ENCODE measurements at regions not wholly inside any gene's neighbourhood (a gene's known extent, or its start where the extent isn't known, plus 50 kb on each side); places are given as distances from the start of the nearest gene placed in this dataset.

DNA sequence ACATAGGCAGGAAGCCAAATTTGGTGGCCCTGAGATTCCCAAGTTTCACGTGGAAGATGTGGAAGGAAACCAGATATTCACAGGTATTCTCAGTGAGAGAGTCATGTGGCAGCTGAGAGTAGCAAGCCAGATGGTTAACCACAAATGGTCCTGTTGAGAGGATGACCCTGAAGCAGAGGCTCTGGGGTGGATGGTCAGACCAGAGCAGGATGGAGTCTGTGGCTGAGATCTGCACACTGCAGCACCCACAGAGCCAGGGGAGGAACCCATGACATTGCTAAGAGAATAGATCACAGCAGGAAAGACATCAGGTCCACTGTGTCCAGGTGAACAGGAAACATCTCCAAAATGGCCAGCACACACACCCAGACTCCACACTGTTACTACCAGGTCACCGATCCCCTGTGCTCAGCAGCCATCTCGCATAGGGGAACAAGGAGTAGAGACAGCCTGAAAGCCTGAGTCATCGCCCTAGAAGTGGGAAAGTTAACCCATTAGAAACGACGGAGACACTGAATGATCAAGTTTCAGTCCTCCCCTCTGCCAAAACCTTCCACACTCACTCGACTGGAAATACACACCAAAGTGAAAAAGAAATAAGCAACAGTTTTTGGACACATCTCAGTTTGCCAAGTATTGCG lies 160.0 kb downstream of the RBM26 start:
- Histone ChIP-seq H3K27ac (ENCODE audit: low read depth, low read length, poor library complexity, severe bottlenecking) (no peak overlapping the region), H3K4me2 (ENCODE audit: low read length) (no peak overlapping the region), H3K4me3 (ENCODE audit: low read depth, low read length, poor library complexity, severe bottlenecking) (no peak overlapping the region), H3K9me2 (ENCODE audit: insufficient read depth, low read length) (no peaks in the 10 kb centered on the region), H3K4me1 (ENCODE audit: insufficient read depth, low read length, poor library complexity, severe bottlenecking) (no peaks in the 10 kb centered on the region), H2AFZ (ENCODE audit: low read length) (no peak overlapping the region), H3K79me2 (ENCODE audit: insufficient read depth, low read depth, low read length) (no peaks in the 10 kb centered on the region), H4K20me1 (ENCODE audit: insufficient read depth, low read length) (no peaks in the 10 kb centered on the region), H3K36me3 (ENCODE audit: insufficient read depth, low read length) (no peaks in the 10 kb centered on the region), H3K9me3 (ENCODE audit: low read length) (no peaks in the 10 kb centered on the region)
- no peak for DNase-seq (ENCODE audit: low spot score)
- POLR2A ChIA-PET, result no interaction called here
- CTCF ChIA-PET (ENCODE audit: unreplicated experiment), result no interaction called here
- no TSS peak for BruUV-seq (replicated peaks)
- intact Hi-C loops (cut with micrococcal nuclease; ENCODE audit: unreplicated experiment), result no loop called here
- no peak for TF ChIP-seq EZH2phosphoT487 (IDR thresholded peaks at IDR 0.05; ENCODE audit: borderline replicate concordance, low read depth, low read length)
- TF ChIP-seq CTCF (conservative IDR thresholded peaks at IDR 0.05; ENCODE audit: low read length), result no peak

GRCh38 chr13:79241697-79242096 lies 164.4 kb downstream of the RBM26 start:
- Histone ChIP-seq H3K4me1 (ENCODE audit: insufficient read depth, low read length, poor library complexity, severe bottlenecking) (no peaks in the 10 kb centered on the region), H2AFZ (ENCODE audit: low read length) (no peak overlapping the region), H3K4me3 (ENCODE audit: low read depth, low read length, poor library complexity, severe bottlenecking) (no peak overlapping the region), H3K79me2 (ENCODE audit: insufficient read depth, low read depth, low read length) (no peaks in the 10 kb centered on the region), H3K27ac (ENCODE audit: low read depth, low read length, poor library complexity, severe bottlenecking) (no peak overlapping the region), H3K36me3 (ENCODE audit: insufficient read depth, low read length) (no peaks in the 10 kb centered on the region), H3K9me2 (ENCODE audit: insufficient read depth, low read length) (no peaks in the 10 kb centered on the region), H4K20me1 (ENCODE audit: insufficient read depth, low read length) (no peaks in the 10 kb centered on the region), H3K4me2 (ENCODE audit: low read length) (no peak overlapping the region), H3K9me3 (ENCODE audit: low read length) (no peaks in the 10 kb centered on the region)
- ChIA-PET POLR2A (no interaction called here), CTCF (ENCODE audit: unreplicated experiment) (interaction anchor here (1.6 kb wide), 1 partner anchor 9 kb away, joined by 4 read pairs; no protein-coding TSS in a partner anchor)
- no peak for DNase-seq (ENCODE audit: low spot score)
- no peak for TF ChIP-seq EZH2phosphoT487 (IDR thresholded peaks at IDR 0.05; ENCODE audit: borderline replicate concordance, low read depth, low read length)
- TF ChIP-seq CTCF (conservative IDR thresholded peaks at IDR 0.05; ENCODE audit: low read length), result no peak
- BruUV-seq (replicated peaks), result no TSS peak
- intact Hi-C loops (cut with micrococcal nuclease; ENCODE audit: unreplicated experiment), result no loop called here

DNA sequence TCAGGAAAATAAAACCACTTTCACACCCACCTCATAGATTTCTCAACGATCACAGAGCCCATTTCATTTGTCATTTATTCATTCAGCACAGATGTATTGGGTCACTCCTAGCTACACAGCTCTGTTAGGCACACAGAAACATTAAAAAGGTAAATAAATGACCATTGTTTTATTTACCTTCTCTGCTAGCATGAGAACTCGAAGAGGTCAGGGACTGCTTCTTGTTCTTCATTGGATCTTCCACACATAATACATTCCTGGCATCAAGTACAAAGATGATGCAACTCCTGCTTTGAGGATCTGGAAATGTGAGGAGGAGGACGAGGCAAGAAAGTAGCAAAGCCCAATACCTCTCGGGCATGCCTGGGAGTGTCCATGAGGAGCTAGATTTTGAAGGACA lies 168.1 kb downstream of the RBM26 start:
- H3K27ac ChIP-seq (ENCODE audit: low read depth, low read length, poor library complexity, severe bottlenecking), result no peak overlapping the region
- no peaks in the 10 kb centered on the region for H3K4me1 ChIP-seq (ENCODE audit: insufficient read depth, low read length, poor library complexity, severe bottlenecking)
- CTCF ChIA-PET (ENCODE audit: unreplicated experiment), result no interaction called here
- H3K9me2 ChIP-seq (ENCODE audit: insufficient read depth, low read length), result no peaks in the 10 kb centered on the region
- H3K9me3 ChIP-seq (ENCODE audit: low read length), result no peaks in the 10 kb centered on the region
- no peaks in the 10 kb centered on the region for H4K20me1 ChIP-seq (ENCODE audit: insufficient read depth, low read length)
- no peak overlapping the region for H2AFZ ChIP-seq (ENCODE audit: low read length)
- no peaks in the 10 kb centered on the region for H3K79me2 ChIP-seq (ENCODE audit: insufficient read depth, low read depth, low read length)
- no TSS peak for BruUV-seq (replicated peaks)
- TF ChIP-seq CTCF (conservative IDR thresholded peaks at IDR 0.05; ENCODE audit: low read length) (no peak), EZH2phosphoT487 (IDR thresholded peaks at IDR 0.05; ENCODE audit: borderline replicate concordance, low read depth, low read length) (no peak)
- DNase-seq (ENCODE audit: low spot score), result no peak
- no peaks in the 10 kb centered on the region for H3K36me3 ChIP-seq (ENCODE audit: insufficient read depth, low read length)
- POLR2A ChIA-PET, result interaction anchor here (0.7 to 1.7 kb wide), 3 partner anchors 8 to 15 kb away, joined by 3 to 4 read pairs (median 3); no protein-coding TSS in a partner anchor
- intact Hi-C loops (cut with micrococcal nuclease; ENCODE audit: unreplicated experiment), result no loop called here
- H3K4me2 ChIP-seq (ENCODE audit: low read length), result no peak overlapping the region
- no peak overlapping the region for H3K4me3 ChIP-seq (ENCODE audit: low read depth, low read length, poor library complexity, severe bottlenecking)

Measured in OCI-LY7 (cell line).